ENCODE measurements at regions not wholly inside any gene's neighbourhood (a gene's known extent, or its start where the extent isn't known, plus 50 kb on each side); places are given as distances from the start of the nearest gene placed in this dataset.

GRCh38 chr16:65819136-65819898 is 547.2 kb upstream of the CDH5 start:
- TF ChIP-seq CTCF (IDR thresholded peaks at IDR 0.05 in 2 of 3, conservative IDR thresholded peaks at IDR 0.05 in 1 of 3; ENCODE audit: borderline replicate concordance in 1 of 3, insufficient read depth in 1 of 3, low read depth in 2 of 3, low read length in 2 of 3) (no peak), POLR2A (IDR thresholded peaks at IDR 0.05; ENCODE audit: borderline replicate concordance, extremely low read depth, insufficient read depth, insufficient read length) (no peak), EZH2 (IDR thresholded peaks at IDR 0.05) (no peak), POLR2AphosphoS5 (IDR thresholded peaks at IDR 0.05; ENCODE audit: low read depth, low read length) (no peak), SIN3A (IDR thresholded peaks at IDR 0.05; ENCODE audit: low read depth) (no peak)
